Vagina (tissue), 2 donors: ENCODE measurements at regions not wholly inside any gene's neighbourhood (a gene's known extent, or its start where the extent isn't known, plus 50 kb on each side); places are given as distances from the start of the nearest gene placed in this dataset.

Experiments used
- CTCF ChIP-seq, 3 experiments: fragments of 450-650 bp in 2 of 3; fragments of 200-600 bp in 1 of 3; sonication (generic) in 1 of 3; IDR thresholded peaks; one replicate each; pipeline ENCODE4 v1.5.1; 2017 to 2019; ENCODE audit warnings: antibody characterized with exemption in 3 of 3, mild to moderate bottlenecking in 2 of 3, moderate library complexity in 2 of 3
- POLR2AphosphoS5 ChIP-seq, 2 donors: sonication (generic); formaldehyde crosslinking; IDR thresholded peaks; one replicate each; pipeline ENCODE4 v1.9.0; 2017; ENCODE audit warnings: antibody characterized with exemption in 2 of 2, mild to moderate bottlenecking in 2 of 2, low read depth in 1 of 2; ENCODE audit not compliant: insufficient read depth in 1 of 2

DNA sequence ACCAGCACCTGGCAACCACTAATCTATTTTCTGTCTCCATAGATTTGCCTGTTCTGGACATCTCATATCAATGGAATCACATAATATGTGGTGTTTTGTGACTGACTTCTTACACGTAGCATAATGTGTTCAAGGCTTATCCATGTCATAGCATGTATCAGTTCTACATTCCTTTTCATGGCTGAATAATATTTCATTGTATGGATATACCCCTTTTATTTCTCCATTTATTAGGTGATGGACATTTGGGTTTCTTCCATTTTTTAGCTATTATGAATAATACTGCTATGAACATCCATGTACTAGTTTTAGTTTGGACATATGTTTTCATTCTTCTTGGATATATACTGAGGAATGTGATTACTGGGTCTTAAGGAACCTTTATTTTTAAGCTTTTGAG lies 78.0 kb upstream of the OLIG2 start:
- TF ChIP-seq CTCF (IDR thresholded peaks at IDR 0.05) = no peak
- no peak for TF ChIP-seq POLR2AphosphoS5 (IDR thresholded peaks at IDR 0.05; ENCODE audit: insufficient read depth in 1 of 2, low read depth in 1 of 2)
